ENCODE measurements at regions not wholly inside any gene's neighbourhood (a gene's known extent, or its start where the extent isn't known, plus 50 kb on each side); places are given as distances from the start of the nearest gene placed in this dataset.

GRCh38 chr17:71900621-71901229 lies 220.1 kb upstream of the SOX9 start:
- no peaks in the 10 kb centered on the region for H3K79me1 ChIP-seq (ENCODE audit: low read depth, low read length)
- POLR2A ChIA-PET (ENCODE audit: partially characterized antibody) = no interaction called here
- no peak for TF ChIP-seq SP1 (IDR thresholded peaks at IDR 0.05; ENCODE audit: low read depth, low read length)
- no peak for TF ChIP-seq RAD21 (IDR thresholded peaks at IDR 0.05 in 1 of 2, conservative IDR thresholded peaks at IDR 0.05 in 1 of 2; ENCODE audit: low read depth in 2 of 2, low read length in 2 of 2)
- no peak for TF ChIP-seq NANOG (IDR thresholded peaks at IDR 0.05; ENCODE audit: insufficient read depth, low read depth, low read length, poor library complexity, severe bottlenecking)
- TF ChIP-seq CREB1 (IDR thresholded peaks at IDR 0.05) = no peak
- no peak for TF ChIP-seq YY1 (IDR thresholded peaks at IDR 0.05; ENCODE audit: low read depth, low read length)
- no peak for TF ChIP-seq SIRT6 (IDR thresholded peaks at IDR 0.05; ENCODE audit: low read length)
- no peak for TF ChIP-seq POLR2A (IDR thresholded peaks at IDR 0.05; ENCODE audit: control extremely low read depth in 1 of 2, low read depth in 2 of 2, low read length in 2 of 2)
- TF ChIP-seq USF2 (IDR thresholded peaks at IDR 0.05; ENCODE audit: low read length) = no peak
- TF ChIP-seq TEAD4 (IDR thresholded peaks at IDR 0.05; ENCODE audit: low read depth, low read length) = no peak
- TF ChIP-seq JUND (IDR thresholded peaks at IDR 0.05; ENCODE audit: low read length) = no peak
- no peak for TF ChIP-seq RBBP5 (IDR thresholded peaks at IDR 0.05; ENCODE audit: borderline replicate concordance, low read depth, low read length)
- TF ChIP-seq TAF7 (optimal IDR thresholded peaks at IDR 0.05; ENCODE audit: borderline replicate concordance, low read depth, low read length) = no peak
- TF ChIP-seq ZNF274 (IDR thresholded peaks at IDR 0.05; ENCODE audit: borderline replicate concordance, extremely low read depth, low read length) = no peak
- TF ChIP-seq SP2 (IDR thresholded peaks at IDR 0.05; ENCODE audit: low read length) = no peak
- no peak for TF ChIP-seq CBX5 (IDR thresholded peaks at IDR 0.05; ENCODE audit: low read depth, low read length)

More at GRCh38 chr17:71900621-71901229, 220.1 kb upstream of the SOX9 start:
- no peaks in the 10 kb centered on the region for H3K36me3 ChIP-seq (ENCODE audit: control insufficient read depth in 2 of 4, insufficient read depth in 4 of 4, low read length in 3 of 4)
- no peak overlapping the region for H2AK5ac ChIP-seq (ENCODE audit: low read depth, low read length)
- no peak overlapping the region for H4K5ac ChIP-seq (ENCODE audit: insufficient read length, low read depth, low read length)
- H2BK12ac ChIP-seq (ENCODE audit: low read depth, low read length) = no peak overlapping the region
- H2BK15ac ChIP-seq (ENCODE audit: low read length) = no peak overlapping the region
- H3K4me1 ChIP-seq (replicated peaks in 1 of 4; ENCODE audit: control insufficient read depth in 3 of 4, insufficient read depth in 4 of 4, low read length in 3 of 4) = no peaks in the 10 kb centered on the region
- H4K20me1 ChIP-seq (replicated peaks in 1 of 2; ENCODE audit: control insufficient read depth in 1 of 2, insufficient read depth in 2 of 2, low read length in 2 of 2) = no peaks in the 10 kb centered on the region
- CTCF ChIA-PET (ENCODE audit: partially characterized antibody) = no interaction called here
- H2BK5ac ChIP-seq (ENCODE audit: low read depth, low read length) = no peak overlapping the region
- no peaks in the 10 kb centered on the region for H3K23me2 ChIP-seq (ENCODE audit: low read depth, low read length)
- no peak overlapping the region for H2BK120ac ChIP-seq (replicated peaks; ENCODE audit: low read depth, low read length)
- no peak overlapping the region for H4K91ac ChIP-seq (replicated peaks; ENCODE audit: insufficient read length, low read length)
- H3K4me2 ChIP-seq (ENCODE audit: insufficient read depth in 1 of 2, low read depth in 2 of 2, low read length in 2 of 2) = no peak overlapping the region
- no peak overlapping the region for H3K18ac ChIP-seq (ENCODE audit: extremely low read depth, low read length)
- no peak overlapping the region for H3K4ac ChIP-seq (replicated peaks; ENCODE audit: insufficient read length, low read depth, low read length)
- H3K9me3 ChIP-seq (ENCODE audit: insufficient read depth in 2 of 2, low read depth in 1 of 2, low read length in 1 of 2) = no peaks in the 10 kb centered on the region
- no peaks in the 10 kb centered on the region; a peak in 1 of 7 replicates for H3K27me3 ChIP-seq (replicated peaks in 1 of 4; ENCODE audit: control insufficient read depth in 3 of 4, extremely low read depth in 1 of 4, insufficient read depth in 3 of 4, low read length in 3 of 4)
- no peak overlapping the region for H4K8ac ChIP-seq (ENCODE audit: extremely low read depth, insufficient read depth, low read length)
- no peak overlapping the region for H3K4me3 ChIP-seq (ENCODE audit: extremely low read depth in 1 of 4, insufficient read depth in 2 of 4, low read depth in 3 of 4, low read length in 4 of 4)
- no peak overlapping the region for H3K56ac ChIP-seq (replicated peaks; ENCODE audit: insufficient read length, low read depth, low read length)
- H3K27ac ChIP-seq (ENCODE audit: low read depth, low read length) = no peak overlapping the region
- WGBS, 2 experiments (ENCODE audit: extremely low coverage in 1 of 2, insufficient coverage in 1 of 2, insufficient read length in 1 of 2, insufficient replicate concordance in 2 of 2, low coverage in 1 of 2, low lambda C conversion rate in 2 of 2, missing lambda C conversion rate in 1 of 2) = 91% methylated on average over 6 of the region's 6 CpGs; no CpG with 5 or more reads in 1 of the 2 experiments
- H3K23ac ChIP-seq (ENCODE audit: insufficient read length) = no peak overlapping the region
- DNase-seq (ENCODE audit: low read depth in 1 of 2, low spot score in 2 of 2) (no peak), FAIRE-seq (no peak)
- H2BK20ac ChIP-seq (ENCODE audit: low read length) = no peak overlapping the region
- H3K79me2 ChIP-seq (ENCODE audit: control insufficient read depth in 1 of 2, insufficient read depth in 2 of 2, low read length in 2 of 2) = no peaks in the 10 kb centered on the region
- H3K9ac ChIP-seq (replicated peaks in 1 of 4; ENCODE audit: extremely low read depth in 1 of 4, low read depth in 3 of 4, low read length in 3 of 4) = no peak overlapping the region
- H2AFZ ChIP-seq (ENCODE audit: low read length) = no peak overlapping the region
- H3K14ac ChIP-seq (ENCODE audit: insufficient read length) = no peak overlapping the region
